Activated CD4-positive, alpha-beta memory T cell treated with anti-CD3 and anti-CD28 coated beads for 36 hours (primary cell): ENCODE measurements at regions not wholly inside any gene's neighbourhood (a gene's known extent, or its start where the extent isn't known, plus 50 kb on each side); places are given as distances from the start of the nearest gene placed in this dataset.

Experiments used
- CTCF ChIA-PET: fragments of 350-600 bp; sonication (Branson Sonifier 250); formaldehyde crosslinking; loops from one replicate; lab custom pipeline; 2021; ENCODE audit warnings: antibody characterized with exemption, inconsistent platforms; lab: Charles Lee
- POLR2A ChIA-PET: fragments of 350-600 bp; sonication (Branson Sonifier 250); formaldehyde crosslinking; loops from one replicate; lab custom pipeline; 2021; ENCODE audit warnings: antibody characterized with exemption; lab: Charles Lee
- DNase-seq: peaks from one replicate; pipeline ENCODE4 v3.0.0-alpha.2; 2020
- H3K27ac Mint-ChIP-seq: one replicate; pipeline ENCODE4 v1.8.0; 2021; ENCODE audit warnings: mixed read lengths
- H3K27me3 Mint-ChIP-seq: one replicate; pipeline ENCODE4 v1.8.0; 2021; ENCODE audit warnings: mixed read lengths
- H3K36me3 Mint-ChIP-seq: one replicate; pipeline ENCODE4 v1.8.0; 2021; ENCODE audit warnings: mixed read lengths
- H3K4me1 Mint-ChIP-seq: one replicate; pipeline ENCODE4 v1.8.0; 2021; ENCODE audit warnings: low read depth, mixed read lengths
- H3K4me3 Mint-ChIP-seq: one replicate; pipeline ENCODE4 v1.8.0; 2021; ENCODE audit warnings: mild to moderate bottlenecking, mixed read lengths
- H3K9me3 Mint-ChIP-seq: one replicate; pipeline ENCODE4 v1.8.0; 2021; ENCODE audit warnings: mixed read lengths
- intact Hi-C: fragments of 100-400 bp; cut with micrococcal nuclease; formaldehyde crosslinking; loops from one replicate; pipeline ENCODE4 v1.15.1; 2023

DNA sequence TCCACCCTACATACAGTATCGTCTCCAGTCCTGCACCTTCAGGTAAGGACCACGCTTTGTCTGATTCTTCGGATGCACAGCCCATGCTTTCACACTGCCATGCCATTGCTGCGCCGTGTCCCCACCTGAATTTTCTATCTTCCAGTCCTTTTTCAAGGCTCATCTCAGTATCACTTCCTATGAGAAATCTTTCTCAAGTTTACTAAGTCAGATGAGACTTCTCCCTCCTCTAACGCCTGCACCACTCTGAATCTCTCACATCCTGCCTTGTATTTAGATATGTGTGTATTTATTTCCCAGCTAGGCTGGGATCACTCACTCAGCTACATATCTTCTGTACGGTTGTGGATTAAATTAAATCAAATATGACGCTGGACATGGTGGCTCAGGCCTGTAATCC lies 116.8 kb downstream of the SMIM20 start:
- H3K36me3 Mint-ChIP-seq: peaks cover 2% of the 10 kb centered on the region
- CTCF ChIA-PET: interaction anchor here (0.7 to 3.4 kb wide), 9 partner anchors 41 to 500 kb away, joined by 3 to 29 read pairs (median 6); no protein-coding TSS in a partner anchor
- intact Hi-C loops: loop anchor here (5.0 kb wide), 1 partner anchor 147 kb away; no protein-coding TSS in a partner anchor
- DNase-seq: peak; percentile 26
- POLR2A ChIA-PET: interaction anchor here (0.7 to 1.4 kb wide), 4 partner anchors 28 to 288 kb away, joined by 3 to 4 read pairs (median 4); no protein-coding TSS in a partner anchor
- no peaks in the 10 kb centered on the region for H3K27me3 Mint-ChIP-seq
- H3K9me3 Mint-ChIP-seq: peaks cover 5% of the 10 kb centered on the region
- no peak overlapping the region for H3K4me3 Mint-ChIP-seq
- H3K4me1 Mint-ChIP-seq: peaks cover 30% of the 10 kb centered on the region
- no peak overlapping the region for H3K27ac Mint-ChIP-seq

DNA sequence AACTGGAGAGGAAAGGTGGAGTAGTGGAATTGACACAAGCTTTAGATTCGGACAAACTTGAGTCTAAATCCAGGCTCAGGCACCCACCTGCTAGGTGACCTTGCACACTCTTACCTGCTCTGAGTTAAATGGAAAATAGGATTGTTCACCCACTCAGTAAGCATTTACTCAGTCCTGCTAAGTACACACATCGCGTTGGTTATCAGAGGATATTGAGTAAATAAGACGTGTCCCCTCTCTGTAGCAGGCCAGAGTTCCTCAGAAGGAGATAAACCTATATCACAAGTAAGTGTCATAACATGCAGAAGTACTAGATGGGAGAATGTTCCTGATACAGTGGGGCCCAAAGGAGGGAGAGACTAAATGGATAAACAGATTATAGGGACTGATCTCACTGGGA lies 117.7 kb downstream of the SMIM20 start:
- peaks cover 2% of the 10 kb centered on the region for H3K27me3 Mint-ChIP-seq
- no peak overlapping the region for H3K27ac Mint-ChIP-seq
- no peak for DNase-seq
- intact Hi-C loops: loop anchor here (5.0 kb wide), 1 partner anchor 146 kb away; no protein-coding TSS in a partner anchor
- peaks cover 2% of the 10 kb centered on the region for H3K36me3 Mint-ChIP-seq
- no peak overlapping the region for H3K4me3 Mint-ChIP-seq
- ChIA-PET CTCF (interaction anchor here (0.9 to 3.4 kb wide), 4 partner anchors 44 to 319 kb away, joined by 4 to 29 read pairs (median 11); no protein-coding TSS in a partner anchor), POLR2A (interaction anchor here (0.6 to 1.2 kb wide), 2 partner anchors 45 to 98 kb away, joined by 3 to 4 read pairs; no protein-coding TSS in a partner anchor)
- H3K9me3 Mint-ChIP-seq: peaks cover 5% of the 10 kb centered on the region
- peaks cover 30% of the 10 kb centered on the region for H3K4me1 Mint-ChIP-seq

DNA sequence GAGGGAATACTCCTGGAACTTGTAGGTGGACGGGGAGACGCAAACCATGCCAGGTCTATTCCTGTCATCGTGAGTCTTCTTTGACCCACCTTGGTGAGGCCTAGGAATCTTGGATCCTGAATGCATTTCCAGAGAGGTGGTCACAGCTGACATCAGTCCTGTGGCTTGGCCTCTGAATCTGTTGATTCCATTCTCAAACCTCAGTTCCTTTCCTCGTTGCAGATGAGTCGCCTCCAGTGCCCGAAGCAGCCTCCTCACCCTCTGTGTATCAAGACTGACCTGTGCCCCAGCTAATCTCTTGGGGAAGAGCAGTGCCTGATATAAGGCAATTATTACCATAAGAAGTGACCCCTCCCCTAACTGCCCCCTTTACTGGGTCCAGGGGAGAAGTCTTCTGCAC lies 118.1 kb downstream of the SMIM20 start:
- ChIA-PET POLR2A (no interaction called here), CTCF (interaction anchor here (1.6 kb wide), 1 partner anchor 44 kb away, joined by 5 read pairs; no protein-coding TSS in a partner anchor)
- Mint-ChIP-seq H3K36me3 (peaks cover 2% of the 10 kb centered on the region), H3K27me3 (peaks cover 2% of the 10 kb centered on the region), H3K4me3 (no peak overlapping the region), H3K9me3 (peaks cover 5% of the 10 kb centered on the region), H3K4me1 (peaks cover 30% of the 10 kb centered on the region), H3K27ac (no peak overlapping the region)
- intact Hi-C loops: loop anchor here (5.0 kb wide), 1 partner anchor 145 kb away; no protein-coding TSS in a partner anchor
- DNase-seq: no peak

DNA sequence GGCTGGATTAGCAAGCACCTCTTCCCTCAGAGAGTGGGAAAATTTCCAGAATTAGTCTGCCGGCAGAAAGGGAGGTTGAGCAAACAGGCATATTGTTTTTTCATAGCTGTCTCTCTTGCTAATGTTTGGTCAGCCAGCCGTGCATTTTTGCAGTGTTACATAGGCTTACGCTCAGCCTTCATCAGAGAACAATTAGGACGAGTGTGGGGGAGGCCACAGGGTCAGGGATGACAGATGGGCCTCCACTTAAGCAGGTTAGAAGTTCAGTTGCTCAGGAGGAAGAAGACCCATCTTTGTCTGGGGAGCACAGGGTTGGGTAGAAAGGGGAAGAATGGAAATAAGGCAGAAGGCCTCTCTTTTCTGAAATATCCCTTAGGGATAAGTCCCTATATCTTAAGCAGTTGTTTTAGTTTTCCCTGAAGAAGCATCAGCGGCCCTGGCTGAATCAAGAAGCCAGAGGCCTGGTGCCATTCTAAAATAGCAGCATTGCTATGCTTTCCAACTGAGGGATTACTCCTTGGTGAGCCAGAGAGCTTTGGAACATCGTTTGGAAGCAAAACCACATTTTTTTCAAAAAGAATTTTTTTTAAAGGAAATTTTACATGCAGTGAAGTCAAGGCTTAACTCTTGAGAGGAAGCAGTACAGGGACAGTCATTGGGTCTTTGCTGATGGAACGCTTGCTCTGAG lies 118.8 kb downstream of the SMIM20 start:
- H3K27ac Mint-ChIP-seq: no peak overlapping the region
- H3K36me3 Mint-ChIP-seq: peaks cover 2% of the 10 kb centered on the region
- CTCF ChIA-PET: interaction anchor here (1.6 kb wide), 1 partner anchor 45 kb away, joined by 5 read pairs; no protein-coding TSS in a partner anchor
- H3K27me3 Mint-ChIP-seq: peaks cover 2% of the 10 kb centered on the region
- peaks cover 30% of the 10 kb centered on the region for H3K4me1 Mint-ChIP-seq
- H3K4me3 Mint-ChIP-seq: no peak overlapping the region
- POLR2A ChIA-PET: no interaction called here
- intact Hi-C loops: loop anchor here (5.0 kb wide), 1 partner anchor 145 kb away; no protein-coding TSS in a partner anchor
- DNase-seq: no peak
- peaks cover 5% of the 10 kb centered on the region for H3K9me3 Mint-ChIP-seq

DNA sequence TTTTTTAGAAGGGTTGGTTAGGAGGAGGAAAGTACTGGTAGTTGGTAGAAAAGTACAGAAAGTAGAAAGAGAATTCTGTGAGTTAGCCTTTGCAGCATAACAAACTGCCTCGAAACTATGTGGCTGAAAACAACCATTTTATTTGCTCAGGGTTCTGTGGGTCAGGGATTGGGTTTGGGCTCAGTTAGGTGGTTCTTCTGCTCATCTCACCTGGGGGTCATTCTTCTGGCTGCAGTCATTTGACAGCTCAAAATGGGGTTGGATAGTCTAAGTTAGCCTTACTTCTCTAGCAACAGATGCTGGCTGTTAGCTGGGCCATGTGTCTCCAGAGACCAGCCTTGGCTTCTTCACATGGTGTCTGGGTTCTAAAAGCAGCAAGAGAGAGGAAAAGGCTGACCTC lies 119.4 kb downstream of the SMIM20 start:
- no peak overlapping the region for H3K4me3 Mint-ChIP-seq
- H3K4me1 Mint-ChIP-seq: peaks cover 30% of the 10 kb centered on the region
- peaks cover 2% of the 10 kb centered on the region for H3K36me3 Mint-ChIP-seq
- no peak for DNase-seq
- intact Hi-C loops: loop anchor here (5.0 kb wide), 1 partner anchor 144 kb away; no protein-coding TSS in a partner anchor
- H3K27me3 Mint-ChIP-seq: peaks cover 2% of the 10 kb centered on the region
- ChIA-PET CTCF (interaction anchor here (0.6 to 1.1 kb wide), 3 partner anchors 45 to 338 kb away, joined by 4 to 5 read pairs (median 4); no protein-coding TSS in a partner anchor), POLR2A (no interaction called here)
- peaks cover 5% of the 10 kb centered on the region for H3K9me3 Mint-ChIP-seq
- H3K27ac Mint-ChIP-seq: no peak overlapping the region

DNA sequence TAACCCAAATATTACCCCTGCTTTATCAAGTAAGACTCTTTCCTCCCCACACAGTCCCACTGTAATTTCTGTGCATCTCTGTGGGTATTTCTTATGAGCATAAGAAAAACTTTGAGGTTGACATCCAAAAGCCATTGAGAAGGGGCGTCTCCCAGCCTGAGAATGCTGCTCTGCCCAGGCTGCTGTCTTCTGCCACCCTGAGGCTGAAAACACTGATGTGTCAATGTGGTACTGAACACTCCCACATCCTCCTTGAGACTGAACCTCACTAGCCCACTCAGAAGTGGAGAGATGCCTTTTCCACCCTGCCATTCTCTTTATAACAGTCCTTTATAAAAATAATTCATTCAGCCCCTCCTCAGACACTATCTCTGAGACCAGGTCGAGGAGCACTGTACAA lies 120.8 kb downstream of the SMIM20 start:
- Mint-ChIP-seq H3K27ac (no peak overlapping the region), H3K9me3 (peaks cover 5% of the 10 kb centered on the region), H3K4me3 (no peak overlapping the region), H3K36me3 (peaks cover 2% of the 10 kb centered on the region), H3K4me1 (peaks cover 30% of the 10 kb centered on the region), H3K27me3 (peaks cover 2% of the 10 kb centered on the region)
- intact Hi-C loops: loop anchor here (2.0 to 5.0 kb wide), 3 partner anchors 24 to 142 kb away; no protein-coding TSS in a partner anchor
- ChIA-PET CTCF (interaction anchor here (1.5 kb wide), 1 partner anchor 47 kb away, joined by 5 read pairs; no protein-coding TSS in a partner anchor), POLR2A (no interaction called here)
- DNase-seq: peak; percentile 67

DNA sequence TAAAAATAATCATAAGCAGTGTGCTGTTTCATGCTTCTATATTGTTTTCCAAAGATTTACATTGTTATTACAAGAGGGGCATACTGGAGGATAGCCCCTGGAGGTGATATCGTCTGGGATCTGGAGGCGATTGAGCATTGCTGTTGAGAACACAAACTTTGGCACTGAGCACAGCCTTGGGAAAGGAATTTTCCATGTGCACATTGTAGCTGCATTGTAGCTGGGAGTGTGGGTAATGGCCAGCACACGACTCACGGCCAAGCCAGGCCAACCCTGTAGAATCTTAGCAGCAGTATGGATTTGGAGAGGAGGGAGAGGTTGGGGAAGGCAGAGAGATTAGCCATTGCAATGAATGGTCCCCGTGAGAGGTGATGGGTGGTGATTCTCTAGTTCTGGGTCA lies 121.9 kb downstream of the SMIM20 start:
- peaks cover 2% of the 10 kb centered on the region for H3K36me3 Mint-ChIP-seq
- CTCF ChIA-PET: interaction anchor here (1.0 to 1.5 kb wide), 2 partner anchors 34 to 48 kb away, joined by 3 to 5 read pairs; no protein-coding TSS in a partner anchor
- peaks cover 5% of the 10 kb centered on the region for H3K9me3 Mint-ChIP-seq
- H3K4me1 Mint-ChIP-seq: peaks cover 21% of the 10 kb centered on the region
- peaks cover 2% of the 10 kb centered on the region for H3K27me3 Mint-ChIP-seq
- DNase-seq: no peak
- intact Hi-C loops: loop anchor here (2.0 kb wide), 2 partner anchors 23 to 39 kb away; no protein-coding TSS in a partner anchor
- POLR2A ChIA-PET: no interaction called here
- H3K4me3 Mint-ChIP-seq: no peak overlapping the region
- H3K27ac Mint-ChIP-seq: no peak overlapping the region

DNA sequence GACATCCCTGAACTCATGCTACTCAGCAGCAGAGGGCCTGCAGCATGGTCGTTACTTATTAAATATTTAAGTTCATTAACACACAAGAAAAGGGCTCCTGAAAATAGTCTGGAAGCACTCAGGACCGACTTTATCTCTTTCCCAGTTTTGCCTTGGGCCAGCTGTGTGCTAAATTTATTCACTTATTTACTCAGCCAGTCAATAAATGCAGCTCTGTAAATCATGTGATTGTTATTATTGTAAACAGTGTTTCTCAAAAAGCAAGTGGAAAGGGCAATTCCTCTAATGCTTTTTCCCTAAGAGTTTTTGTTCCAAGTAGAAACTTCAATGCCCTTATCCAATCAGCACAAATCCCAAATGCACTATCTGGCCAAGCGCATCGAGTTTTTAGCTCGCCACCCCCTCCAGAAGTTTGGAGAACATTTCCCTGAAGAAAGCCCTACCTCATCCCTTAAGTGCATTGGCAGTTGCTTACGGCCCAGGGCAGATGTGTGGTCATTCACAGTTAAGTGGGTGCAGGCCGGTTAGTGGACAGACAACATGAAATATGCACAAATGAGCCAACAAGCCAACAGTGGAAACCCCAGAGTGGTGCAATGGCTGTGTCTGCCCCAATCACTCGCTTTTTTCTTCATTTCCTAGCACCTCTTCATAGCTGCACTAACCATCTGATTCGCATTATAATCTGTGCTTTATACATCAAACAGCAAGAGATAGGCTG lies 125.8 kb downstream of the SMIM20 start:
- CTCF ChIA-PET: no interaction called here
- no peak for DNase-seq
- POLR2A ChIA-PET: no interaction called here

DNA sequence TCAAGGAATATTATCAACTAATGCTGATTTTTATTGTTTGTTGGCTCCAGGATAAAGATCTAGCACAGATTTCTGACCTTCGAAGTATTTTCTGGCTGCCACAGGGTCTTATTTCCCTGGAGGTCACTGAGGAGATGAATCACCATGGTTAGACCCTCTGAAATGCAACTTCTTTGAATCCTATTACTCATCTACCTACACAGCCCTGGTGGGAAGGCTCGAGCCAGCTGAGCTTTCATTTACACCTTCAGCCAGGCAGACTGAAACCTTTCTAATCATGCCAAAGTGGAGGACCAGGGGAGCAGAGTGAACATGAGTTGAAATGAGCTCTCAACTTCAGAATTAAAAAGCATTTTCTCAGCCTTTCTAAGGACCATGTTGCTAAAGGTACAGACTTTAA lies 130.5 kb downstream of the SMIM20 start:
- intact Hi-C loops: no loop called here
- Mint-ChIP-seq H3K27me3 (peaks cover 6% of the 10 kb centered on the region), H3K27ac (no peak overlapping the region), H3K4me3 (no peak overlapping the region), H3K36me3 (no peaks in the 10 kb centered on the region), H3K9me3 (no peaks in the 10 kb centered on the region), H3K4me1 (peaks cover 8% of the 10 kb centered on the region)
- POLR2A ChIA-PET: no interaction called here
- CTCF ChIA-PET: no interaction called here
- no peak for DNase-seq

More for the DNA sequence above, 125.8 kb downstream of the SMIM20 start:
- Mint-ChIP-seq H3K9me3 (no peaks in the 10 kb centered on the region), H3K27me3 (peaks cover 5% of the 10 kb centered on the region), H3K36me3 (no peaks in the 10 kb centered on the region), H3K4me3 (no peak overlapping the region), H3K4me1 (peaks cover 11% of the 10 kb centered on the region), H3K27ac (no peak overlapping the region)
- intact Hi-C loops: no loop called here

DNA sequence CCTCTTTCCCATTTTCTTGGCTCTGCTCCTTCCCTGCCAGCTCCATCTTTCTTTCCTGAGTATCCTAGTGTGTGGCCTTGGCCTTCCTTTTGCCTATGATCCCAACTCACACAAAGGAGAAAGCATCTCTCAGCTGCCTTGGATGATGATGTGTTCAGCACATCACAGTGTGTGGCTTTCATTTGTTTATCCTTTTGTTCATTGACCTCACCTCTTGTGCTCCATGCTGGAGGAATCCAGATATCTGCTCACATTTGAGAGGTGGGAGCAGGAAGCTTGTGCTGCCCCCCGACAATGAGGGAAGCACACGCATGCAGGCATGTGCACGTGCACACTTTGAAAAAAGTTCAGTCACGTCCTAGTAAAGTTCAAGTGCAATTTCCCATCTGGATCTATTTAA lies 131.0 kb downstream of the SMIM20 start:
- H3K27me3 Mint-ChIP-seq: peaks cover 6% of the 10 kb centered on the region
- POLR2A ChIA-PET: no interaction called here

DNA sequence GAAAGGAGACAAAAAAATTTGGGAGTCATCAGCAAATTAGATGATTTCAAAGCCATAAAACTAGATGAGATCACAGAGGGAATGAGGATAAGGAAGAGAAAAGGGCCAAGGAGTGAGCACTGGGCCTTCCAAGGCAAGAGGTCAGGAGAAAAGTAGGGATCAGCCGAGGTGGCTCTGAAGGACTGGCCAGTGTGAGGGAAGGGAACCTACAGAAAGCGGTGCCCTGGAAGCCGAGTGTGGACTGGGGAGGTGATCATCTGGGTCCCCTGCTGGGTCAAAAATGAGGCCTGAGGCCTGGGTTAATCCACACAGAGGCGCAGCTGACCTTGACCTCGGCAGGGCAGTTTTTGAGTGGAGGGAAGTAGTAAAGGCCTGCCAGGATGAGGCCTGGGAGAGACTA lies 133.8 kb downstream of the SMIM20 start:
- H3K27ac Mint-ChIP-seq: no peak overlapping the region
- peaks cover 9% of the 10 kb centered on the region for H3K27me3 Mint-ChIP-seq
- intact Hi-C loops: no loop called here
- H3K4me3 Mint-ChIP-seq: no peak overlapping the region
- no peaks in the 10 kb centered on the region for H3K36me3 Mint-ChIP-seq
- peaks cover 8% of the 10 kb centered on the region for H3K4me1 Mint-ChIP-seq
- ChIA-PET POLR2A (no interaction called here), CTCF (no interaction called here)
- no peak for DNase-seq
- no peaks in the 10 kb centered on the region for H3K9me3 Mint-ChIP-seq

More for the DNA sequence above, 131.0 kb downstream of the SMIM20 start:
- DNase-seq: no peak
- CTCF ChIA-PET: no interaction called here
- intact Hi-C loops: no loop called here
- Mint-ChIP-seq H3K4me3 (no peak overlapping the region), H3K4me1 (peaks cover 8% of the 10 kb centered on the region), H3K27ac (no peak overlapping the region), H3K9me3 (no peaks in the 10 kb centered on the region), H3K36me3 (no peaks in the 10 kb centered on the region)
